Calu3 (cell line): ENCODE measurements at regions not wholly inside any gene's neighbourhood (a gene's known extent, or its start where the extent isn't known, plus 50 kb on each side); places are given as distances from the start of the nearest gene placed in this dataset.

ENCODE experiments used
- BruUV-seq: library from RNA; stranded (reverse); fragments of 400-500 nt; replicated peaks from 2 replicates; lab custom pipeline; 2021; lab: Mats Ljungman, UMichigan
- CTCF ChIA-PET: fragments of 300-600 bp; sonication (Branson Sonifier 250); formaldehyde crosslinking; loops from one replicate; lab custom pipeline; 2022; ENCODE audit warnings: antibody characterized with exemption; lab: Charles Lee
- DNase-seq: peaks from one replicate; pipeline ENCODE4 v3.0.0; 2022
- H3K27ac Mint-ChIP-seq: one replicate; pipeline ENCODE4 v1.8.0; 2022; ENCODE audit warnings: mixed read lengths; ENCODE audit not compliant: unreplicated experiment
- H3K27me3 Mint-ChIP-seq: one replicate; pipeline ENCODE4 v1.8.0; 2022; ENCODE audit warnings: mixed read lengths; ENCODE audit not compliant: unreplicated experiment
- H3K36me3 Mint-ChIP-seq: one replicate; pipeline ENCODE4 v1.8.0; 2022; ENCODE audit warnings: mild to moderate bottlenecking, moderate library complexity, mixed read lengths; ENCODE audit not compliant: insufficient read depth, unreplicated experiment
- H3K4me1 Mint-ChIP-seq: one replicate; pipeline ENCODE4 v1.8.0; 2022; ENCODE audit warnings: mild to moderate bottlenecking, low read depth, mixed read lengths; ENCODE audit not compliant: unreplicated experiment
- H3K4me3 Mint-ChIP-seq: one replicate; pipeline ENCODE4 v1.8.0; 2022; ENCODE audit warnings: mild to moderate bottlenecking, low read depth, moderate library complexity, mixed read lengths; ENCODE audit not compliant: unreplicated experiment
- H3K9me3 Mint-ChIP-seq: one replicate; pipeline ENCODE4 v1.8.0; 2022; ENCODE audit warnings: low read depth, mixed read lengths; ENCODE audit not compliant: unreplicated experiment
- CTCF ChIP-seq: fragments of 200-600 bp; IDR thresholded peaks from one replicate; pipeline ENCODE4 v1.8.0; 2022; ENCODE audit warnings: antibody characterized with exemption; ENCODE audit not compliant: unreplicated experiment
- intact Hi-C: fragments of 100-400 bp; cut with micrococcal nuclease; formaldehyde crosslinking; loops from one replicate; pipeline ENCODE4 v1.10.0; 2022; ENCODE audit not compliant: unreplicated experiment

GRCh38 chr2:161076936-161077335 lies 83.3 kb upstream of the TANK start:
- BruUV-seq, result no TSS peak
- CTCF ChIA-PET, result no interaction called here

DNA sequence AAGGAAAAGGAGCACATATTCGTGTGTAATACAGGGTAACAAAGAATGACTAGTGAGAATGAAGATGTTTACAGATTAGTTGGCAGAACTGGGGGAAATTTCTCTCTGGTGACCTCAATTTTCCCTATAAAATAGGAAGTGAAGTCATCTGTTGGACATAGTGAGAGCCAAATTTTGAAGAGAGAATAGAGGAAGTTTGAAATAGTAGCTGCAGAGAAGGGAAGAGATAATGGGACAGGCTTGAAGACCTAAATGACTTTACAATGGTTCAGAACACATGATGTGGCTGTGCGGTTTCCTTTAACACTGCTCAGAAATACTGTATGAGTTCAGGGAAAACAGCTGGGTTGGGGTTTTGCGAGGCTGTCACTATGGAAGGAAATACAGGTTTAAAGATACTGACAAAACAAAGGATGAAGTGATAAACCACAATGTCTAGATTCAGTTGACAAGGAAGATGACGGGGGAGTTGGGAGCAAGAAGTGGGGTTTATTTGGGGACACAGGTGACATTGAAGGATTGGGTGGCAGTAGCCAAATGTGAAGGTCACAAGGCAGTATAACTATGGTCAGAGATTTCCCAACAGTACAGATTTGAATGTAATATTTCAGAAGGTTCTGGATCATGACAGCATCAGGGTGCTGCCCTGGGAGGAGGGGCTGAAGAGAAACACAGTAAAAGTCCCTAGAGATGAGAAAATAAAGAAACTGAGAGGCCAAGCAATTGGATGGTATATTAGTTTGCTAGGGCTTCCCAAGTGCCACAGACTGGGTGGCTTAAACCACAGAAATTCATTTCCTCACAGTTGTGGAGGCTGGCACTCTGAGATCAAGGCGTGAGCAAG lies 82.6 kb upstream of the TANK start:
- H3K4me3 Mint-ChIP-seq, result no peak overlapping the region
- no peaks in the 10 kb centered on the region for H3K36me3 Mint-ChIP-seq
- no peaks in the 10 kb centered on the region for H3K27me3 Mint-ChIP-seq
- BruUV-seq, result no TSS peak
- H3K9me3 Mint-ChIP-seq, result no peaks in the 10 kb centered on the region
- H3K27ac Mint-ChIP-seq, result no peak overlapping the region
- CTCF ChIA-PET, result no interaction called here
- TF ChIP-seq CTCF, result no peak
- no peak for DNase-seq
- H3K4me1 Mint-ChIP-seq, result peaks cover 20% of the 10 kb centered on the region
- intact Hi-C loops, result no loop called here

More at GRCh38 chr2:161076936-161077335, 83.3 kb upstream of the TANK start:
- DNase-seq, result no peak
- no peaks in the 10 kb centered on the region for H3K36me3 Mint-ChIP-seq
- H3K4me1 Mint-ChIP-seq, result peaks cover 20% of the 10 kb centered on the region
- intact Hi-C loops, result no loop called here
- no peak for TF ChIP-seq CTCF
- no peaks in the 10 kb centered on the region for H3K27me3 Mint-ChIP-seq
- no peak overlapping the region for H3K4me3 Mint-ChIP-seq
- no peaks in the 10 kb centered on the region for H3K9me3 Mint-ChIP-seq
- no peak overlapping the region for H3K27ac Mint-ChIP-seq

DNA sequence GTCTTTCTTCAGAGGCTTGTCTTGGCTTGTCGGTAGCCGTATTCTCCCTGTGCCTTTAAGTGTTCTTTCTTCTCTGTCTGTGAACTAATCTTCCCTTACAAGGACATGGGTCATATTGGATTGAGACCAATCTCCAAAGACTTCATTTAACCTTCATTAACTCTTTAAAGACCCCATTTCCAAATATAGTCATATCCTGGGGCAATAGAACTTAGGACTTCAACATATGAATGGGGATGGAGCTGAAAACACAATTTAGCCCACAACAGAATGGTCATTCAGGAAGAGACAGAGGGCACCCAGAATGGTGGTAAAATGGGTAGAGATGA lies 82.1 kb upstream of the TANK start:
- intact Hi-C loops, result no loop called here
- Mint-ChIP-seq H3K4me1 (peaks cover 20% of the 10 kb centered on the region), H3K27ac (no peak overlapping the region), H3K36me3 (no peaks in the 10 kb centered on the region), H3K4me3 (no peak overlapping the region), H3K9me3 (no peaks in the 10 kb centered on the region), H3K27me3 (no peaks in the 10 kb centered on the region)
- no peak for DNase-seq
- BruUV-seq, result no TSS peak
- CTCF ChIA-PET, result no interaction called here
- no peak for TF ChIP-seq CTCF

DNA sequence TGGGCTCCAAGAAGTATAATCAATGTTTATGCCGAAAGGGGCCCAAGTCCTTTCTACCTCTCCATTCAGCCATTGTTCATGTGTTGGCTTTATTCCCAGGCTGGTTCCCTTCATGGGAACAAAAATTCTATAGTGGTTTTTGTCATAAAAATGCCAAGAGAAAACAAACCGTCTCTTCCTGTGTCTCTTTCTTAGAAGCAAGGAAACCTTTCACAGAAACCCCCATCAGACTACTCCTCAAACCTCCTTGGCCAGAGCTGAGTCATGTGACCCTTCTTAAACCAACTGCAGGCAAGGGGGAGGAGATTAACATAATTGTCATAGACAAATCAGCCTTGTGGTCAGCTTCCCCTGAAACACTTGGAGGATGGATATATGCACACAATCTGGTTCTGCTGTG lies 75.1 kb upstream of the TANK start:
- Mint-ChIP-seq H3K36me3 (no peaks in the 10 kb centered on the region), H3K9me3 (no peaks in the 10 kb centered on the region), H3K27me3 (no peaks in the 10 kb centered on the region), H3K27ac (no peak overlapping the region), H3K4me1 (no peaks in the 10 kb centered on the region), H3K4me3 (no peak overlapping the region)
- intact Hi-C loops, result no loop called here
- no peak for TF ChIP-seq CTCF
- no TSS peak for BruUV-seq
- CTCF ChIA-PET, result no interaction called here
- DNase-seq, result no peak
